ENCODE measurements at regions not wholly inside any gene's neighbourhood (a gene's known extent, or its start where the extent isn't known, plus 50 kb on each side); places are given as distances from the start of the nearest gene placed in this dataset.

DNA sequence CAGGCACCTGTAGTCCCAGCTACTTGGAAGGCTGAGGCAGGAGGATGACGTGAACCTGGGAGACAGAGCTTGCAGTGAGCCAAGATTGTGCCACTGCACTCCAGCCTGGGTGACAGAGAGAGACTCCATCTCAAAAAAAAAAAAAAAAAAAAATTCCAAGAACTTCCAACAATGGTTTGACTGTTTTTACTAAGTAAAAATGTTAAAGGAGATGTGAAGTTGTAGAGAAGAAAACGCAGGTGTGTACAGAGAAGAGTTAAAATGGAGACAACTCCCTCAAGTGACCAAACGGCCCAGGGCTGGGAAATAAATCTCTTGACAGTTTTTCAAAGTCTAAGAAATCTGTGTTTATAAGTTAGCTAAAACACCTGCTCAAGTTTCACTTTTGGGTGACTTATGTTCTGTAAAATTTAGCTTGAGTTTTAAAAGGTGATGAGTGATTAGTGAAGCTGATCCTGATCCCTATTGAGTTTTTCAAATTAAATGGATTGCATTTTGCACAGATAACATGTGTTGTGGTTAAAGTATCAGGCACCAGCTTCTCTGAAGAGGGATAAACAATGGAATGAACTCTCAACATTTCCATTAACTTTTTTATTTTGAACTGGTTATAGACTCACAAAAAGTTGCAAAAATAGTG is 255.2 kb upstream of the CD180 start:
- CTCF ChIA-PET (ENCODE audit: partially characterized antibody), result no interaction called here
- Histone ChIP-seq H3K4me3 (ENCODE audit: low read length in 2 of 2) (no peak overlapping the region), H3K36me3 (ENCODE audit: insufficient read depth, low read length) (no peaks in the 10 kb centered on the region), H3K27me3 (ENCODE audit: insufficient read depth, low read length) (no peaks in the 10 kb centered on the region), H3K4me1 (ENCODE audit: insufficient read depth, low read length) (no peaks in the 10 kb centered on the region), H3K9me3 (ENCODE audit: control insufficient read depth in 1 of 2, low read length in 2 of 2) (no peaks in the 10 kb centered on the region), H3K27ac (ENCODE audit: low read depth, low read length) (no peak overlapping the region)
- Mint-ChIP-seq H3K4me3 (no peak overlapping the region), H3K4me1 (peaks cover 0 to 4% (median 3%) of the 10 kb centered on the region in 4 donors), H3K9me3 (peaks cover 0 to 11% (median 3%) of the 10 kb centered on the region in 8 donors), H3K36me3 (peaks cover 0 to 2% of the 10 kb centered on the region in 2 donors), H3K27ac (no peak overlapping the region), H3K27me3 (peaks cover 8 to 15% of the 10 kb centered on the region in 2 donors)
- POLR2A ChIA-PET (ENCODE audit: partially characterized antibody), result no interaction called here
- intact Hi-C loops (cut with micrococcal nuclease), result no loop called here
- no peak for DNase-seq

DNA sequence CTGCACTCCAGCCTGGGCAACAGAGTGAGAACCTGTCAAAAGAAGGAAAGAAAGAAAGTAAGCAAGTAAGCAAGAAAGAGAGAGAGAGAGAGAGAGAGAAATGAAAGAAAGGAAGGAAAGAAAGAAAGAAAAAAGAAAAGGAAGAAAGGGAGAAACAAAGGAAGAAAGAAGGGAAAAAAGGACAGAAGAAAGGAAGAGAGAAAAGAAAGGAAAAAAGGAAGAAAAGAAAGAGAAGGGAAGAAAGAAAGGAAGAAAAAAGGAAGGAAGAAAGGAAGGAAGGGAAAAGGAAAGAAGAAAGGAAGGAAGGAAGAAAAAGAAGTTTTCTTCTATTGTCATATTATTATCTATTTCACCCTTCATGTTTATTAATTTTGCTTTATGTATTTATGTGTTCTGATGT is 251.1 kb upstream of the CD180 start:
- H3K9me3 Mint-ChIP-seq, result peaks cover 0 to 16% (median 2%) of the 10 kb centered on the region in 8 donors
- H3K4me3 ChIP-seq (ENCODE audit: low read length in 2 of 2), result no peak overlapping the region
- ChIA-PET CTCF (ENCODE audit: partially characterized antibody) (no interaction called here), POLR2A (ENCODE audit: partially characterized antibody) (no interaction called here)
- H3K27me3 ChIP-seq (ENCODE audit: insufficient read depth, low read length), result no peaks in the 10 kb centered on the region
- peaks cover 0 to 2% of the 10 kb centered on the region in 2 donors for H3K36me3 Mint-ChIP-seq
- intact Hi-C loops (cut with micrococcal nuclease), result no loop called here
- no peaks in the 10 kb centered on the region for H3K9me3 ChIP-seq (ENCODE audit: control insufficient read depth in 1 of 2, low read length in 2 of 2)
- no peaks in the 10 kb centered on the region for H3K4me1 Mint-ChIP-seq
- H3K36me3 ChIP-seq (ENCODE audit: insufficient read depth, low read length), result no peaks in the 10 kb centered on the region
- no peak overlapping the region for H3K27ac Mint-ChIP-seq
- no peak overlapping the region for H3K4me3 Mint-ChIP-seq
- H3K27ac ChIP-seq (ENCODE audit: low read depth, low read length), result no peak overlapping the region
- no peaks in the 10 kb centered on the region for H3K4me1 ChIP-seq (ENCODE audit: insufficient read depth, low read length)
- no peak for DNase-seq
- H3K27me3 Mint-ChIP-seq, result peaks cover 8 to 12% of the 10 kb centered on the region in 2 donors

DNA sequence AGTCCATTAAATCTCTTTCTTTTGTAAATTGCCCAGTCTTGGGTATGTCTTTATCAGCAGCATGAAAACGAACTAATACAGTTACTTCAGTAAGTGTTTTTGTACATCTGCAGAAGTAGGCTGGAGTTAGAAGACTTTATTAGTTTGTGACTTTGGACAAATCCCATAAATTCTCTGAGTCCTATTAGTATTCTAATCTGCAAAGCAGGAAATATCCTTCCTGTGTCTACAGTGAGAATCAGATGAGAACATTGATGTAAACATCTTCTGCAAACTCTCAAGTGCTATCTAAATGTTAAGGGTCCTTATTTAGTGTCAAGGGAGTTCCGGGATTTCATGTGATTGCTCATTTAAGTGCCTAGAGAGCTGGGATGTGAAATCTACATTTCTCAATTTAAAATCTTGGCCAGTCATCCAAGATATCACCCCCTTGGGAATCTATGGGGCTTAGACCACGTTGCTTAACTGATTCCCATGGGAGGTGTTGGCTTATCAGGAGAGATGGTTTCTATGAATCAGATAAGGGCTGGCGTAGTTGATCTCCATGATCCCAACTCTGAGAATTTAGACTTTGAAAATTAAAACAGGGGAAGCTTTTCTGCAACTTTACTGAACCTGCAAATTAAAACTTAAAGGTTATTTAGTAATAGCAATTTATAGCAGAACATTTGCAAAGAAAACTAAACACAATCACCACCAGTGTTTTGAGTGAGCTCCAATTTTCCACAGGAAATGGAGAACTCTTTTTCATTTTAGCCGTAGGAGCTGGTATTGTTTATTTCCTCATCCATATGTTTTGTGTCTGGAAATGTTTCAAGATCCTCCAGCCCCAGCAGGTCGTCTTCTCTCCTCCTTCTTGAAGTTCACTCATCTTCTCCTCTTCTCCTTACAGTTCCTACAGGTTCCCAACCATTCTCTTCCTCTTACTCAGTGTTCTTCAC is 241.6 kb upstream of the CD180 start:
- CTCF ChIA-PET (ENCODE audit: partially characterized antibody), result no interaction called here
- Histone ChIP-seq H3K27me3 (ENCODE audit: insufficient read depth, low read length) (no peaks in the 10 kb centered on the region), H3K4me1 (ENCODE audit: insufficient read depth, low read length) (no peaks in the 10 kb centered on the region), H3K27ac (ENCODE audit: low read depth, low read length) (no peak overlapping the region), H3K36me3 (ENCODE audit: insufficient read depth, low read length) (no peaks in the 10 kb centered on the region), H3K4me3 (ENCODE audit: low read length in 2 of 2) (no peak overlapping the region), H3K9me3 (ENCODE audit: control insufficient read depth in 1 of 2, low read length in 2 of 2) (no peaks in the 10 kb centered on the region)
- POLR2A ChIA-PET (ENCODE audit: partially characterized antibody), result no interaction called here
- Mint-ChIP-seq H3K36me3 (no peaks in the 10 kb centered on the region), H3K27me3 (peaks cover 0 to 3% of the 10 kb centered on the region in 2 donors), H3K4me3 (no peak overlapping the region), H3K9me3 (no peaks in the 10 kb centered on the region), H3K4me1 (peaks cover 0 to 2% (median 0%) of the 10 kb centered on the region in 4 donors), H3K27ac (no peak overlapping the region)
- no peak for DNase-seq
- intact Hi-C loops (cut with micrococcal nuclease), result no loop called here

DNA sequence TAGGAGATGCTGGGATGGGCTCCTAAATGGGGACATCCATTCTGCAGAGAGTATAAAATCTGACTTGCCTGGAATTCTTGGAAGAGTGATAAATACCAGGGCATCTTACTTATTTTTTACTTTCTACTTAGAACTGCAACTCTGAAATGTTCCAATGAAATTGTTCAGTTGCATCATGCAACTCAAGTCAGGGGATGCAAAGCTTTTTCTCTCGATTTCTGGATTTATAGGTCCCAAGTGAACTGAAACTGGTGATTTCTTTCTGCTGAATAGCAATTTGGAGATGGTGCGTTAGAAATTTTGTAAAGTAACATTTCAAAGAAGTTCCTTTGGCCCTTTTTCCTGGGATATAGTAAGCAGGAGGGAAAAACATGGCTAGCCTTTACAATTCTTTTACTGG is 238.4 kb upstream of the CD180 start:
- Mint-ChIP-seq H3K27ac (no peak overlapping the region), H3K27me3 (peaks cover 0 to 3% of the 10 kb centered on the region in 2 donors), H3K9me3 (no peaks in the 10 kb centered on the region), H3K4me1 (peaks cover 0 to 2% (median 0%) of the 10 kb centered on the region in 4 donors), H3K36me3 (no peaks in the 10 kb centered on the region), H3K4me3 (no peak overlapping the region)
- no peak overlapping the region for H3K27ac ChIP-seq (ENCODE audit: low read depth, low read length)
- H3K4me1 ChIP-seq (ENCODE audit: insufficient read depth, low read length), result no peaks in the 10 kb centered on the region
- ChIA-PET POLR2A (ENCODE audit: partially characterized antibody) (no interaction called here), CTCF (ENCODE audit: partially characterized antibody) (no interaction called here)
- no peaks in the 10 kb centered on the region for H3K27me3 ChIP-seq (ENCODE audit: insufficient read depth, low read length)
- no peaks in the 10 kb centered on the region for H3K9me3 ChIP-seq (ENCODE audit: control insufficient read depth in 1 of 2, low read length in 2 of 2)
- DNase-seq, result no peak
- intact Hi-C loops (cut with micrococcal nuclease), result no loop called here
- H3K4me3 ChIP-seq (ENCODE audit: low read length in 2 of 2), result no peak overlapping the region
- no peaks in the 10 kb centered on the region for H3K36me3 ChIP-seq (ENCODE audit: insufficient read depth, low read length)

DNA sequence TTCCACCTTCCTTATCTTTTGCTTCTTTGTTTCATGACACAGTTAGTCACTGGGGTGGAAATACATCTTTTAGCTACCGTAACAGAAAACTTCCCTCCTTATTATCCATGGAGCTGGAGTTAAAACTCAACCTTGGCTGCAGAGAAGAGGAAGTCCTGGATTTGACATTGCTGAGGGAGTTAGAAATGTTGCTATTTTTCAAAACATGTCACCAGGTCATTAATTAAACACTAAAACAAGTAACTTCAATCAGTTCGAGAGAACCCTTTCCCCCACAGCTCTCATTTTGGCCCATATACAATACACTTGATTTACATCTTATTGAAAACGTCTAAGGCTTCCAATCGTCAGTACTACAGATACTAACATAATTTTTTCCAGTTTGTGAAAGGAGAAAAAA is 237.9 kb upstream of the CD180 start:
- Histone ChIP-seq H3K27ac (ENCODE audit: low read depth, low read length) (no peak overlapping the region), H3K27me3 (ENCODE audit: insufficient read depth, low read length) (no peaks in the 10 kb centered on the region), H3K36me3 (ENCODE audit: insufficient read depth, low read length) (no peaks in the 10 kb centered on the region), H3K9me3 (ENCODE audit: control insufficient read depth in 1 of 2, low read length in 2 of 2) (no peaks in the 10 kb centered on the region), H3K4me1 (ENCODE audit: insufficient read depth, low read length) (no peaks in the 10 kb centered on the region), H3K4me3 (ENCODE audit: low read length in 2 of 2) (no peak overlapping the region)
- ChIA-PET POLR2A (ENCODE audit: partially characterized antibody) (no interaction called here), CTCF (ENCODE audit: partially characterized antibody) (no interaction called here)
- Mint-ChIP-seq H3K4me3 (no peak overlapping the region), H3K36me3 (no peaks in the 10 kb centered on the region), H3K27ac (no peak overlapping the region), H3K9me3 (no peaks in the 10 kb centered on the region), H3K4me1 (peaks cover 0 to 2% (median 0%) of the 10 kb centered on the region in 4 donors), H3K27me3 (peaks cover 0 to 3% of the 10 kb centered on the region in 2 donors)
- intact Hi-C loops (cut with micrococcal nuclease), result no loop called here
- no peak for DNase-seq

DNA sequence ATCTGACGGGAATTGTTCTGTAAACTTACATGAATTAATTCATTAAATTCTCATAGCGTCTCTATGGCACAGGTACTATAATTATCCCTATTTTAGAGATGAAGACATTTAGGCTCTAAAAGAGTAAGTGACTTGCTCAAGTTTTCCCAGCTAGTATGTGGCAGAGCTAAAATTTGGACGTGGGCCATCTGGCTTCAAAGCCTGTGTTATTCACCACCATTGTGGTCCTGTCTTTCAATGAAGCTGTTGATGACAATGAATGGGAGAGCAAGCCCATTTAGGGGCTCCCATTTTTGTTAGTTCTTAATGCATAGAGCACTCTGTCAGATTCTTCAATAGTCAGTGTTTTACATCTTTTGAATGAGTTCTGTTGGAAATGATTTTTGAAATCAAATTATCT is 236.0 kb upstream of the CD180 start:
- Mint-ChIP-seq H3K4me1 (no peaks in the 10 kb centered on the region), H3K4me3 (no peak overlapping the region), H3K36me3 (no peaks in the 10 kb centered on the region), H3K27ac (no peak overlapping the region), H3K27me3 (peaks cover 0 to 1% of the 10 kb centered on the region in 2 donors), H3K9me3 (no peaks in the 10 kb centered on the region)
- no peak overlapping the region for H3K4me3 ChIP-seq (ENCODE audit: low read length in 2 of 2)
- no peaks in the 10 kb centered on the region for H3K4me1 ChIP-seq (ENCODE audit: insufficient read depth, low read length)
- H3K27ac ChIP-seq (ENCODE audit: low read depth, low read length), result no peak overlapping the region
- no peaks in the 10 kb centered on the region for H3K36me3 ChIP-seq (ENCODE audit: insufficient read depth, low read length)
- POLR2A ChIA-PET (ENCODE audit: partially characterized antibody), result no interaction called here
- H3K9me3 ChIP-seq (ENCODE audit: control insufficient read depth in 1 of 2, low read length in 2 of 2), result no peaks in the 10 kb centered on the region
- H3K27me3 ChIP-seq (ENCODE audit: insufficient read depth, low read length), result no peaks in the 10 kb centered on the region
- no peak for DNase-seq
- CTCF ChIA-PET (ENCODE audit: partially characterized antibody), result no interaction called here
- intact Hi-C loops (cut with micrococcal nuclease), result no loop called here

DNA sequence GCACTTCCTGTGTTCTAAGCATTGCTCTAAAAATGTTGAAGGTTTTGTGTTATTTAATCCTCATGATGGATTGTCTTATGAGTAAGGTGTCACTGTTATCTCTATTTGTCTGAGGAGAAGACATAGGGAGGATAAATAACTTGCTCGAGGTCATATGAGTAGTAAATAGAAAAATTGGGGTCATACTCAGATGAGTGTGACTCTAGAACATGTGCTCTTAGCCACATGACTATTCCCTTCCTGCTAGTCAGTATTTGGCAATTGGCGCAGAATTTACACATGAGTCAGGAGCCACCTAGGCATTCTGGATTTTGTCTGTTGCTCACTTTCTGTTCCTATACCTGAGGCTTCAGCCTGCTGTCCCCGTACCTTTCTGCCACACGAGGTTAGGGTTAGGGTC is 234.6 kb upstream of the CD180 start:
- Histone ChIP-seq H3K36me3 (ENCODE audit: insufficient read depth, low read length) (no peaks in the 10 kb centered on the region), H3K27me3 (ENCODE audit: insufficient read depth, low read length) (no peaks in the 10 kb centered on the region), H3K27ac (ENCODE audit: low read depth, low read length) (no peak overlapping the region), H3K4me1 (ENCODE audit: insufficient read depth, low read length) (no peaks in the 10 kb centered on the region), H3K9me3 (ENCODE audit: control insufficient read depth in 1 of 2, low read length in 2 of 2) (no peaks in the 10 kb centered on the region), H3K4me3 (ENCODE audit: low read length in 2 of 2) (no peak overlapping the region)
- H3K36me3 Mint-ChIP-seq, result no peaks in the 10 kb centered on the region
- no peaks in the 10 kb centered on the region for H3K9me3 Mint-ChIP-seq
- CTCF ChIA-PET (ENCODE audit: partially characterized antibody), result no interaction called here
- intact Hi-C loops (cut with micrococcal nuclease), result no loop called here
- H3K4me1 Mint-ChIP-seq, result no peaks in the 10 kb centered on the region
- H3K27ac Mint-ChIP-seq, result no peak overlapping the region
- POLR2A ChIA-PET (ENCODE audit: partially characterized antibody), result no interaction called here
- H3K27me3 Mint-ChIP-seq, result peaks cover 0 to 1% of the 10 kb centered on the region in 2 donors
- H3K4me3 Mint-ChIP-seq, result no peak overlapping the region
- no peak for DNase-seq
